C4-2B (cell line): ENCODE measurements at regions not wholly inside any gene's neighbourhood (a gene's known extent, or its start where the extent isn't known, plus 50 kb on each side); places are given as distances from the start of the nearest gene placed in this dataset.

Source experiments
- ZFX ChIP-seq: fragments of 450-650 bp; IDR thresholded peaks from 2 replicates; pipeline ENCODE4 v1.6.1; 2017
- TF ChIP-seq, protein P1 (sequence below): fragments of 450-650 bp; conservative IDR thresholded peaks from 2 replicates; pipeline ENCODE4 v1.5.1; 2017; ENCODE audit warnings: mild to moderate bottlenecking

DNA sequence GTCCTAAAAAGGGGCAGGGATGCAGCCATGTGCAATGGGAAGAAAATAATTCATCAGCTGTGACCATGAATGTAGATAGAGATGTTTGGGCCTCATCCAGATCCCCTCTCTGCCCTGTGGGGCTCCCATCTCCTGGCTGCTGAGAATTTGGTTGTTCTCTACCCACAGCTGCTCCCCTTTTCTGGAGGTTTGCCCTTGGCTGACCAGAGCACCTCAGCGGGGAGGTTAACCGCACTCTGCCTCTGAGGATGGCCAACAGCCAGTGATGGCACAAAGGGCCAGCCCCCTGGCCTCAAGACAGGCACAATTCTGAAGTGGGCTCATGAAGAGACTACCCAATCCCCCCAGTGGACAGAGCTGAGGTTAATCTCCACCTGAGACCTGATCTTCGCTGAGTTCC, 61.5 kb upstream of the SERP2 start:
- TF ChIP-seq, protein P1, sequence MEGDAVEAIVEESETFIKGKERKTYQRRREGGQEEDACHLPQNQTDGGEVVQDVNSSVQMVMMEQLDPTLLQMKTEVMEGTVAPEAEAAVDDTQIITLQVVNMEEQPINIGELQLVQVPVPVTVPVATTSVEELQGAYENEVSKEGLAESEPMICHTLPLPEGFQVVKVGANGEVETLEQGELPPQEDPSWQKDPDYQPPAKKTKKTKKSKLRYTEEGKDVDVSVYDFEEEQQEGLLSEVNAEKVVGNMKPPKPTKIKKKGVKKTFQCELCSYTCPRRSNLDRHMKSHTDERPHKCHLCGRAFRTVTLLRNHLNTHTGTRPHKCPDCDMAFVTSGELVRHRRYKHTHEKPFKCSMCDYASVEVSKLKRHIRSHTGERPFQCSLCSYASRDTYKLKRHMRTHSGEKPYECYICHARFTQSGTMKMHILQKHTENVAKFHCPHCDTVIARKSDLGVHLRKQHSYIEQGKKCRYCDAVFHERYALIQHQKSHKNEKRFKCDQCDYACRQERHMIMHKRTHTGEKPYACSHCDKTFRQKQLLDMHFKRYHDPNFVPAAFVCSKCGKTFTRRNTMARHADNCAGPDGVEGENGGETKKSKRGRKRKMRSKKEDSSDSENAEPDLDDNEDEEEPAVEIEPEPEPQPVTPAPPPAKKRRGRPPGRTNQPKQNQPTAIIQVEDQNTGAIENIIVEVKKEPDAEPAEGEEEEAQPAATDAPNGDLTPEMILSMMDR, result no peak
- TF ChIP-seq ZFX, result no peak
